ENCODE measurements at regions not wholly inside any gene's neighbourhood (a gene's known extent, or its start where the extent isn't known, plus 50 kb on each side); places are given as distances from the start of the nearest gene placed in this dataset.

GRCh38 chr6:132973514-132973993 lies 159.2 kb downstream of the RPS12 start:
- H3K36me3 ChIP-seq (ENCODE audit: control insufficient read depth, insufficient read depth, low read length): no peaks in the 10 kb centered on the region
- H3K4me3 ChIP-seq (ENCODE audit: low read depth, low read length): no peak overlapping the region
- H3K4me1 ChIP-seq (ENCODE audit: control insufficient read depth, insufficient read depth, low read length): peaks cover 21% of the 10 kb centered on the region
- H3K9ac ChIP-seq (ENCODE audit: low read length): no peak overlapping the region
- no peak overlapping the region for H3K27ac ChIP-seq (ENCODE audit: low read depth, low read length)
- H3K9me3 ChIP-seq (ENCODE audit: control insufficient read depth, insufficient read depth, low read depth, low read length): no peaks in the 10 kb centered on the region
- no peaks in the 10 kb centered on the region for H3K27me3 ChIP-seq (ENCODE audit: control insufficient read depth, insufficient read depth, low read length)

- Histone ChIP-seq H3K9me3 (ENCODE audit: control insufficient read depth, insufficient read depth, low read depth, low read length) (no peaks in the 10 kb centered on the region), H3K27me3 (ENCODE audit: control insufficient read depth, insufficient read depth, low read length) (no peaks in the 10 kb centered on the region), H3K27ac (ENCODE audit: low read depth, low read length) (no peak overlapping the region)
Measured at GRCh38 chr6:132974122-132974521, 159.8 kb downstream of the RPS12 start.

GRCh38 chr6:132977413-132977812 lies 163.0 kb downstream of the RPS12 start:
- H3K27ac ChIP-seq (ENCODE audit: low read depth, low read length): no peak overlapping the region

More at GRCh38 chr6:132974122-132974521, 159.8 kb downstream of the RPS12 start:
- no peaks in the 10 kb centered on the region for H3K36me3 ChIP-seq (ENCODE audit: control insufficient read depth, insufficient read depth, low read length)
- no peak overlapping the region for H3K4me3 ChIP-seq (ENCODE audit: low read depth, low read length)
- no peak overlapping the region for H3K9ac ChIP-seq (ENCODE audit: low read length)
- H3K4me1 ChIP-seq (ENCODE audit: control insufficient read depth, insufficient read depth, low read length): peaks cover 17% of the 10 kb centered on the region

GRCh38 chr6:132978685-132979084 lies 164.3 kb downstream of the RPS12 start:
- Histone ChIP-seq H3K9ac (ENCODE audit: low read length) (no peak overlapping the region), H3K27me3 (ENCODE audit: control insufficient read depth, insufficient read depth, low read length) (no peaks in the 10 kb centered on the region), H3K4me3 (ENCODE audit: low read depth, low read length) (no peak overlapping the region), H3K36me3 (ENCODE audit: control insufficient read depth, insufficient read depth, low read length) (no peaks in the 10 kb centered on the region), H3K4me1 (ENCODE audit: control insufficient read depth, insufficient read depth, low read length) (peaks cover 2% of the 10 kb centered on the region; the same call in 1 of the 2 replicates), H3K9me3 (ENCODE audit: control insufficient read depth, insufficient read depth, low read depth, low read length) (no peaks in the 10 kb centered on the region), H3K27ac (ENCODE audit: low read depth, low read length) (no peak overlapping the region)

More at GRCh38 chr6:132977413-132977812, 163.0 kb downstream of the RPS12 start:
- Histone ChIP-seq H3K27me3 (ENCODE audit: control insufficient read depth, insufficient read depth, low read length) (no peaks in the 10 kb centered on the region), H3K4me1 (ENCODE audit: control insufficient read depth, insufficient read depth, low read length) (peaks cover 5% of the 10 kb centered on the region; the same call in 1 of the 2 replicates), H3K4me3 (ENCODE audit: low read depth, low read length) (no peak overlapping the region), H3K36me3 (ENCODE audit: control insufficient read depth, insufficient read depth, low read length) (no peaks in the 10 kb centered on the region), H3K9me3 (ENCODE audit: control insufficient read depth, insufficient read depth, low read depth, low read length) (no peaks in the 10 kb centered on the region), H3K9ac (ENCODE audit: low read length) (no peak overlapping the region)

GRCh38 chr6:132993738-132994137 lies 179.4 kb downstream of the RPS12 start:
- no peak overlapping the region for H3K4me3 ChIP-seq (ENCODE audit: low read depth, low read length)
- no peaks in the 10 kb centered on the region for H3K36me3 ChIP-seq (ENCODE audit: control insufficient read depth, insufficient read depth, low read length)
- no peaks in the 10 kb centered on the region for H3K9me3 ChIP-seq (ENCODE audit: control insufficient read depth, insufficient read depth, low read depth, low read length)
- no peaks in the 10 kb centered on the region for H3K4me1 ChIP-seq (ENCODE audit: control insufficient read depth, insufficient read depth, low read length)
- no peaks in the 10 kb centered on the region for H3K27me3 ChIP-seq (ENCODE audit: control insufficient read depth, insufficient read depth, low read length)
- no peak overlapping the region for H3K27ac ChIP-seq (ENCODE audit: low read depth, low read length)
- H3K9ac ChIP-seq (ENCODE audit: low read length): no peak overlapping the region

- no peaks in the 10 kb centered on the region for H3K9me3 ChIP-seq (ENCODE audit: control insufficient read depth, insufficient read depth, low read depth, low read length)
- H3K36me3 ChIP-seq (ENCODE audit: control insufficient read depth, insufficient read depth, low read length): no peaks in the 10 kb centered on the region
- H3K27ac ChIP-seq (ENCODE audit: low read depth, low read length): no peak overlapping the region
Measured at GRCh38 chr6:132995009-132995408, 180.6 kb downstream of the RPS12 start.

GRCh38 chr6:132995432-132995831 lies 181.1 kb downstream of the RPS12 start:
- Histone ChIP-seq H3K4me1 (ENCODE audit: control insufficient read depth, insufficient read depth, low read length) (no peaks in the 10 kb centered on the region), H3K9me3 (ENCODE audit: control insufficient read depth, insufficient read depth, low read depth, low read length) (no peaks in the 10 kb centered on the region), H3K27me3 (ENCODE audit: control insufficient read depth, insufficient read depth, low read length) (no peaks in the 10 kb centered on the region), H3K27ac (ENCODE audit: low read depth, low read length) (no peak overlapping the region), H3K4me3 (ENCODE audit: low read depth, low read length) (no peak overlapping the region), H3K9ac (ENCODE audit: low read length) (no peak overlapping the region), H3K36me3 (ENCODE audit: control insufficient read depth, insufficient read depth, low read length) (no peaks in the 10 kb centered on the region)

More at GRCh38 chr6:132995009-132995408, 180.6 kb downstream of the RPS12 start:
- no peak overlapping the region for H3K9ac ChIP-seq (ENCODE audit: low read length)
- H3K4me1 ChIP-seq (ENCODE audit: control insufficient read depth, insufficient read depth, low read length): no peaks in the 10 kb centered on the region
- no peak overlapping the region for H3K4me3 ChIP-seq (ENCODE audit: low read depth, low read length)
- no peaks in the 10 kb centered on the region for H3K27me3 ChIP-seq (ENCODE audit: control insufficient read depth, insufficient read depth, low read length)

- Histone ChIP-seq H3K9me3 (ENCODE audit: control insufficient read depth, insufficient read depth, low read depth, low read length) (no peaks in the 10 kb centered on the region), H3K27ac (ENCODE audit: low read depth, low read length) (no peak overlapping the region), H3K4me1 (ENCODE audit: control insufficient read depth, insufficient read depth, low read length) (no peaks in the 10 kb centered on the region), H3K4me3 (ENCODE audit: low read depth, low read length) (no peak overlapping the region), H3K27me3 (ENCODE audit: control insufficient read depth, insufficient read depth, low read length) (no peaks in the 10 kb centered on the region), H3K9ac (ENCODE audit: low read length) (no peak overlapping the region), H3K36me3 (ENCODE audit: control insufficient read depth, insufficient read depth, low read length) (no peaks in the 10 kb centered on the region)
Measured at GRCh38 chr6:132998418-132998817, 184.0 kb downstream of the RPS12 start.

GRCh38 chr6:133001040-133001565 lies 186.7 kb downstream of the RPS12 start:
- H3K9me3 ChIP-seq (ENCODE audit: control insufficient read depth, insufficient read depth, low read depth, low read length): no peaks in the 10 kb centered on the region
- no peak overlapping the region for H3K9ac ChIP-seq (ENCODE audit: low read length)
- no peak overlapping the region for H3K4me3 ChIP-seq (ENCODE audit: low read depth, low read length)
- no peaks in the 10 kb centered on the region for H3K27me3 ChIP-seq (ENCODE audit: control insufficient read depth, insufficient read depth, low read length)
- no peaks in the 10 kb centered on the region for H3K4me1 ChIP-seq (ENCODE audit: control insufficient read depth, insufficient read depth, low read length)
- H3K27ac ChIP-seq (ENCODE audit: low read depth, low read length): no peak overlapping the region
- no peaks in the 10 kb centered on the region for H3K36me3 ChIP-seq (ENCODE audit: control insufficient read depth, insufficient read depth, low read length)

- Histone ChIP-seq H3K36me3 (ENCODE audit: control insufficient read depth, insufficient read depth, low read length) (no peaks in the 10 kb centered on the region), H3K27me3 (ENCODE audit: control insufficient read depth, insufficient read depth, low read length) (no peaks in the 10 kb centered on the region), H3K4me1 (ENCODE audit: control insufficient read depth, insufficient read depth, low read length) (no peaks in the 10 kb centered on the region; the same call in 1 of the 2 replicates), H3K9me3 (ENCODE audit: control insufficient read depth, insufficient read depth, low read depth, low read length) (no peaks in the 10 kb centered on the region), H3K27ac (ENCODE audit: low read depth, low read length) (no peak overlapping the region), H3K9ac (ENCODE audit: low read length) (no peak overlapping the region), H3K4me3 (ENCODE audit: low read depth, low read length) (no peak overlapping the region)
Measured at GRCh38 chr6:133004304-133004884, 190.0 kb downstream of the RPS12 start.

GRCh38 chr6:133012774-133013173 lies 198.4 kb downstream of the RPS12 start:
- Histone ChIP-seq H3K9ac (ENCODE audit: low read length) (no peak overlapping the region), H3K36me3 (ENCODE audit: control insufficient read depth, insufficient read depth, low read length) (no peaks in the 10 kb centered on the region), H3K4me3 (ENCODE audit: low read depth, low read length) (no peak overlapping the region), H3K4me1 (ENCODE audit: control insufficient read depth, insufficient read depth, low read length) (peaks cover 4% of the 10 kb centered on the region; the same call in 1 of the 2 replicates), H3K27ac (ENCODE audit: low read depth, low read length) (no peak overlapping the region), H3K27me3 (ENCODE audit: control insufficient read depth, insufficient read depth, low read length) (no peaks in the 10 kb centered on the region), H3K9me3 (ENCODE audit: control insufficient read depth, insufficient read depth, low read depth, low read length) (no peaks in the 10 kb centered on the region)

All from HUES6 (cell line).